COR-L47 (cell line): ENCODE measurements at regions not wholly inside any gene's neighbourhood (a gene's known extent, or its start where the extent isn't known, plus 50 kb on each side); places are given as distances from the start of the nearest gene placed in this dataset.
A peak's percentile ranks its signal among the peaks of the same experiment; 100 is the strongest.

Experiments used
- DNase-seq: peaks from one replicate; lab custom pipeline; 2025; lab: John Stamatoyannopoulos, UW

DNA sequence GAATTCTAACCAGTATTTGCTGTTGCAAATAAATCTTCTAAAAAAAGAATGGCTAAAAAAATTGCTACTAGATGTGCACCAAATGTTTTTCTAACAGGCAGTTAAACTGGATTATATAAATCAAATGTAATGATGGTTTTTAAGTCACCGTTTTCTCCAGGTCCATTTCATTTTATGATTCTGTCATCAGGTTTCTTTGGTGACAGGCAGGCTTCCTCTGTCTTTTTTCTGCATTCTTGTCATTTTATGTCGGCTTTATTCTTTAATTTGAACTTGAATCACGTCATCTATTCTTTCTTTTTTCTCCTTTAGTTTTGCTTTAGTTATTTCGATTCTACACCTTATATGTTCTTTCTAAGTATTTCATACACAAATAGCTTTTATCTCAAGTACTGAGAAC, 212.5 kb downstream of the SOCS6 start:
- DNase-seq = no peak

- no peak for DNase-seq
These were observed 211.9 kb downstream of the SOCS6 start for GRCh38 chr18:70500748-70501147.

GRCh38 chr18:70499218-70499691, 210.4 kb downstream of the SOCS6 start:
- no peak for DNase-seq

DNA sequence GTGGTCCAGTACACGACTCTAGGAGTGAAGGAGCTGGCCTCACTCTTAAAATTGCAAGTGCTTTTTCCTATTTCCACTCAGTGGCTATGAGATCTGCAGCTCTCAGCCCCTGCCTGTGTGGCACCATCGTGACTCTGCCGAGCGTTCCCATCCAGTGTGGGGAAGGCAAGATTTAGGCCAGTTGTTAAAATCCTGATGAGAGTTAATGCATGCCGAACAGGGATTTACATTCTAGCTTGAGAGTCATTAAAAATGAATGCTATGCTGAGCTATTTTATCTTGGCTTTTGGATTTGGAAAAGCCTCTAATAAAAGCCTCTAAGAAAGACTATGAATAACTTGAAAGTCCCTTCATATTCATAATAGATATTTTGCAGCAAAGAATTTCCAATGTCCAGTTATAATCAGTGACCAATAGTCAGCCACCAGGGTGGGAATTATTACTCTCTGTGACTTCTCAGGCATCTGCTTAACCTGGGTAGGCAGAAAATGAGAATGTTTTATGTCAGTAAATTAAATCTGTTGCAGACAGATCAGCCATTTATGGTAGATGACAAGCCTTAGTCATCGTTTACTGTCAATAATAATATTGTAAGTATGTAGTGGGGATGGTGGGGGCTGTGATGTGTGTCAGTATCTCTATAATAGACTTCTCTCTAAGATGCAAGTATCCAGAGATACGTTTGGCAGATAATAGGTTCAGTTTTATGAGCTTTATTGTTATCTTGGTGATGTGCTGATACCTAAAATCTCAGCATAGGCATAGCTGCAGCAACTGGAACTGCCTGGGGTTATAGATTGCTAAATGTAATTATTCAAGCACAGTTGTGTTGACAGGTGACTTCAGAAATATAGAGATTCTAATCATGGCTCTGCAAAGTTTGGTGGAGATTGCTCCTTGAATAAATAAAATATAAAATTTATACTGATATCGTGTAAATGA, 207.8 kb downstream of the SOCS6 start:
- DNase-seq = no peak

- no peak for DNase-seq
These were observed 205.7 kb downstream of the SOCS6 start for GRCh38 chr18:70494524-70494923.

GRCh38 chr18:70493461-70493860, 204.6 kb downstream of the SOCS6 start:
- DNase-seq = no peak

GRCh38 chr18:70491734-70492348, 203.0 kb downstream of the SOCS6 start:
- DNase-seq = peak; percentile 67

DNA sequence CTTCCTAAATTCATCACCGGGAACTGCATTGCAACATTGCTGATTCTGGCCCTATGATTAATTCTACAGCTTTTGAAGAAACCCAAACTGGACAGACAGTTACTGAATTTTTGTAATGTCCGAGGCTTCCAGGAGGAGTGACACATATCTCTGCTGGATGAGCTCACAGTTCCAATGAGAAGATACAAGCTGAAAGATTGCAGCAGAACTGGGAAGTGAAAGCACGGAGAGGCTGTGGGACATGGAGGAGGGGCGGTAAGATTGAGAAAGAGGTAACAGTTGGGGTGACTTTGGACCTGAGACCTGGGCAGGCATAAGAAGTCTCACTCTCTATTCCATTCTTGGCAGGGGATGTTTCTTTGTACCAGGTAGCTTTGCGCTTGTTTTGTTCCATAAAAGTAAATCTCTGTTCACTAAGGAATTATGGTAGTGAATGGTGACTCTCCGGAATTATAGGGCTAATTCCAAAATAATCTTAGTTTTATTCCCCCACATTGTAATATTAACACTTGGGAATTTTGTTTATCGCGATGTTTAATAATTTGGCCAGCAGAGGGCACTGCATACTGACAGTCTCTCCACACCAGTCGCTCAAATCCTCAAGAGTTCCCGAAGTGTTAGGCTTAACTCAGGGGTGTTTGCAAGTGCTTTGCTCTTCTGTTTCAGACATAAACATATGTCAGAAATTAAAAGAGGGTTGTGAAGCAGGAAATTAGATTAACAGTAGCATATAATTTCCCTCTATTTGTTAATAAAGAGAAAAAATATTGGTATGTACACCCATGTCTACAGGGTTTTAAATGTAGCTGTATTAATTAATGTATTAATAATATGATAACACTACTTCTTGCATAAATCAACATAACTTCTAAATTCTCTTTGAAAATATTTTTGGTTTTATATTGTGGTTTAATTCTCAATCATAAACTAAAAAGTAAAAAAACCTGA, 201.4 kb downstream of the SOCS6 start:
- DNase-seq = peak; percentile 78

DNA sequence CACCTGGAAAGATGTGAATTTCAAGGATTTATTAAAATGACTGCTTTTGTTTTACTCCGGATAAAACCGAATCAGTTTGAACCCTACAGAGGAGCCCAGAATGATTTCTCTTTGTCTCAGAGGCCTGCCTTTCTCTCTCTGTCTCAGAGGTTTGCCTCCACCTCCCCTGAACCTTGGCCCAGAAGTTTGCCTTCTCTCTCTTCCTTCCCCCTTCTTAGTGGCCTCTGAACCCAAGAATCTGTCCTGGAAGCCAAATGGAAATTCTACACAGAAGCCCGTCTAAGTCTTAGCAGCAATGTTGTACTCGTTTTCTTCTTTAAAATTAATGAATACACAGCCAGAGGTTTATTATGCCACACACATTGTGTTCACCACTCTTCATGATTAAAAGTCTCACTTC, 200.7 kb downstream of the SOCS6 start:
- DNase-seq = no peak

DNA sequence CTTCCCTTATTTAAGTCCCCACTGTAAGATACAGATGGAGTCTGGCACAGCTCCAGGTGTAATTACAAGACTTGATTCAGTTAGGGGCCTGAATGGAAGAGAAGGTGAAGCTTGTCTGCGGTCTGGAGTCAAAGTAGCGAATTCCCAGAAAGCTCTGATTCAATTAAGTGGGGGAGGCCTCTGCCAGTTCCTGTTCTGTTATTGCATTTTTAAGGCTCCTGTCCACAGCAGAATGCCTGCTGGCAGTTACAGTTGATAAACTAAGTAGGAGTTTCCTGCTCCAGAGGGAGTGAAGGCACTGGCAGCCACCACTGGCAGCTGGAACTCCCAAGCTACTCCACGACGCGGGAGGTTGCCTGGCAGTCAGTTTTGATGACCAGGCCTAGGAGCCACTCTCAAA, 181.1 kb downstream of the SOCS6 start:
- peak; percentile 63 for DNase-seq

DNA sequence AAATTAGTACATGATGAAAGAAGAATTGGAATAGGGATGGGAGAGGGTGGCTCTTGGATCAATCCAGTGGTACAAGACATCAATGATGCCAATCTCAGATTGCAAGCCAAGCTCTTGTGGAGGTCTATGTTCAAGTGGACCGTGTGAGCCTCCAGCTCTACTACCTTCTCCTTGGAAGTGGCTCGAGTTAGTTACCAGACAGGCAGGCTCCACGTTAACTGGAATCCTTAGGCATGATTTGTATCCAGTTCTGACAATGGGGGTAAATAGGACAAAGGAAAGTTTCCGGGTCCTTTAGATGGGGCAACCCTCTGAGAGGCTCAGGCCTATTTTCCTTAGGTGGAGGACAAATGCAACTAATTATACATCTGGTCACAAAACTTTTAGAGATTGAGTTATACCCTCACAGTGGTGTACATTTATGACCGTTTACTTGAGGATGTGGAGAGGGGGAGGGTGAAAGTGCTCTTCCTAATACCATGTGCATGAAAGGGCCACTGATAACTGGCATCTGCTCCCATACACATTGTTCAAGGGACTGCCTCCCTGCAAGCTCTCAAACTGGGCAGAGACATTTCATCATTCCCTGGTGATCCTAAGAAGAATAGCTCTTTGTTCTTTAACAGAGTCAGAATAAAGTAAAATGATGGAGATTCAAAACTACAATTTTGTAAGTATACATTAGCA, 180.2 kb downstream of the SOCS6 start:
- DNase-seq = no peak

DNA sequence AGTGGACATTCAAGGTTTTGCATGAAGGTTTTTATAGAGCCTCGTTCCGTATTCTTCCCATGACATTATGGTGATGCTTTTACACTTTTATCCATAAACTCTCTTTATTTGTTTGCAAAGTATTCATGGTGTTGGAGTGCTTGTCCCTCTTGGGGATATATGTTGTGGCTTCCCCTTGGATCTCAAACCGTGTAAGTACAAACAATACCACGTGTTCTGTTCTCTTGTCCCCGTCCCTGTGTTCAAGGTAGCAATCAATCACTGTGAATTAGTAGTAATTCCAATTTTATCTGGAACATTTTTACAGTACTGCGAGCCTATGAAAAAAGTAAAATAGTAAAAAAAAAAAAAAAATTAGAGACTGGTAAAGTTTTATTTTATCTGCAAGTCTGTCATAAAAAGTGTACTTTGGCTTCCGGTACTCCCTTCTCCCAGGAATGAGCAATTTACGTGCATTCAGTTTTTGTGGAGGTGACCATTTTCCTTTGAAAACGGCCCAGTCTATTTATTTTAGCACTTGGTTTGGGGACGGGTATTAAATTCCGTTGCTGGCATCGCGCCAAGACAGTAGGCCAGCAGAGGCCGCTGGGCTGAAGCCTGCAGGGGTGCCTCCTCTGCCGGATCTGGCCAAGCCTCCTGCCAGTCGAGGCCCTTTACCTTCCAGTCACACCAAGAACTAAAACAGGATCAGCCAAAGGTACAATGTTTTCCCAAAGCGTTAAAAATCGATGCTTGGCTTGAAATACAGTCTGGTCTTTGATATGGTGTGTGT, 175.7 kb downstream of the SOCS6 start:
- peak; percentile 95 for DNase-seq

DNA sequence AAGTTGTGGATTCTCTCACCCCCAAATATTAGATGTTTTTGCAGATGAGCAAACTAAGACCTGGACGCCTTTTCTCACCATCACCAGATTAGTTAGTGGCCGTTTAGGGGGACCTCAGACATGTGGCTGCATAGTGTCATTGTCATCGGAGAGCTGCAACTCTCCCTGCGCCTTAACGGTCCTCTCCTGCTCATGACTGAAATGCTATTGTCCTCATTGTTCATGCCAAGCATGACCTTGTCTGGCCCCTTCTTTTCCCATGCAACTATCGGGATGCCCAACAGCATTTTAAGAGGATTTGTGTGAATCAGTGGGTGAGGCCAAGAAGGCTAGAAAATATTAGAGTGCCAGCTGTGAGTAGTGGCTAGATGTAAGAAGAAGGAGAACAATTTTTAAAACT, 174.2 kb downstream of the SOCS6 start:
- DNase-seq = no peak

GRCh38 chr18:70462078-70462439, 173.2 kb downstream of the SOCS6 start:
- DNase-seq = no peak

DNA sequence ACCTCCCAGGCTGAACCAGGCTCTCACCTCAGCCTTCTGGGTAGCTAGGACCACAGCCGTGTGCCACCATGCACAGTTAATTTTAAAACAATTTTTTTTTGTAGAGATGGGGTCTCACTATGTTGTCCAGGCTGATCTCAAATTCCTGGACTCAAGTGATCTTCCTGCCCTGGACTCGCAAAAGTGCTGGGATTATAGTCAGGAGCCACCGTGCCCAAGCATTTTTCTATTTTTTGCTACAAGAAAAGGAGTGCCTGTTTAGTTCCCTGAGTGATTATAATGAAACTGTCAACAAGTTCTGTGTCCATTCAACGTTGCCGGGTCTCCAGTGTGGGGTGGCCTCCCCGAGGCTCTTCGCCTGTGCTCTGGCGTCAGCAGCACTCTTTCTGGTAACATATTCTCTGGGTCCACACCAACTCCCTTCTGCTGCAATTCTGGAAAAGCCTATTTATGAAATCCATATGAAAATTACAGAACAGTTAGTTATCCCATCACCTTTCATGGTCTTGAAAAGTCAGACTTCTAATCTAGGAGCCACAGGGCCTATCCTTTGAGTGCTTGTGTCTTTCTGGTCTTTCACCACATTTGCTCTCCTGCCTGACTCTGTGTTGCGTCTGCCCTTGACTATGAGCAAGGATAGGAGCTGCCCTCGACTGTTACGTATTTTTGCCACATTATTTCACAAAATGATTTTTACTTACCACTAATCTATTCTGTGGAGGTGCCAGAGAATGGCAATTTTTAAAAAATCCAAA, 172.7 kb downstream of the SOCS6 start:
- no peak for DNase-seq

GRCh38 chr18:70459731-70460130, 170.9 kb downstream of the SOCS6 start:
- no peak for DNase-seq

DNA sequence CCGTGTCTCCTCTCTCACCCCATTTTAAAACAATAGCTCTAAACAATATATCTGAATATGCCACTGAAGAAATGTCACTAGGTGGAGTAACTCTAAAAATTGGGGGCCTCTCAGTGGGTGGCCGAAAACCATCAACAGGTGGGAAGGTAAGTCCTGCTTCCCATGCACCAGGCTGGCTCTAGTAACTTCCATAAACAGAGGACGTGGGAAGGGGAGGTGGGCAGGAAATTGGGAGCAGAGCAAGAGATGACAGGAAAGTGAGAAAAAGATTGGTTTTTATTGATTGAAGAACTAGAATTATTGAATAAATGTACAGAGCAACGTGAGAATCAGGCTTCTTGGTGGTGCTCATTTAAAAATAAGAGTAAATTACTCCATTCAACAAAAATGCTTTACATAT, 170.4 kb downstream of the SOCS6 start:
- DNase-seq = no peak

DNA sequence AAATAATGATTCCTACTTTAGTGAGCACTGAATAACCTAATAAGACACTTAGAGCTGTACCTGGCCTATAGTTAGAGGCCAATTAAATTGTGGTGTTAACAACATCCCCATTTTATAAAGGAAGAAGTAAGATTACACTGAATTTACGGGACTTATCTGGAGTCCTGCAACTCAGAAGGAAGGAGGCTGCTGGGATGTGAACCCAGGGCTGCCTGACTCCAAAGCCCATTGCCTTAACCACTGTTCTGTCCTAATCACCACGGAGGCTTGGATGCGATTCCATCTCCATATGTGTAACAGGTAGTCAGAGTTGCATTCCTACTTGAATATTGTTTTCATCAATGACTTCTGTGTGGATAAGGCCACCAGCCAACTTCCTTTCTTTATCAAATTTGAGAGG, 168.9 kb downstream of the SOCS6 start:
- DNase-seq = no peak

DNA sequence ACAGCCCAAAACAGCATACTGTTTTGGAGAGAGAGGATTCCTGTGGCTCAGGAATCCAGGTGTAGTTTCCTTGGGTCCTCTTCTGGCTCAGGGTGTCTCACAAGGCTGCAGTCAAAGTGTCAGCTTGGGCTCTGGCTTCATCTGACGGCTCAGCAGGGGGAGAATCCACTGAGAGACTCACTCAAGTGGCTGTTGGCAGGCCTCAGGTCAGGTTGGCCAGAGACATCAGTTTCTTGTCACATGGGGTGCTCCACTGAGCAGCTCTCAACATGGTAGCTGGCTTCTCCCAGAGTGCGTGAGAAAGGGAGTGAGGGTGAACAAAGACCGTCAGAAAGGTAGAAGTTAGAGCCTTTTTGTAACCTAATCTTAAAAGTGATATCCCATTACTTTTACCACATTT, 168.4 kb downstream of the SOCS6 start:
- no peak for DNase-seq

DNA sequence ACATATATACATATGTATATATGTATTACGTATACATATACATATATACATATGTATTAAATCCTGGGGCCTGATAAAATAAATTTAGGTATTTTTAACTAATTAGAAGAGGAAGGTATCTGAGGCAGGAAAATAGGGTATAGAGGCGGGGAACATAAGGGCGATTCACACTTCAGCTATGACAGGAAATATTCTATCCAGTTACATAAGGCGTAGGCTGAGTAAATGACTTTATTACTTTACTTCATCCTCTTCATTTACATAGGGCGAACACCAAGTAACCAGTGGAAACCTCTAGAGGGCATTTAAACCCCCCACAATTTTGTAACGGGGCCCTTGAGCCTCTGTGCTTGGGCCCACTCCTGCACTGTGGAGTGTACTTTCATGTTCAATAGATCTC, 167.5 kb downstream of the SOCS6 start:
- no peak for DNase-seq
